NT2/D1 (cell line): ENCODE measurements at regions not wholly inside any gene's neighbourhood (a gene's known extent, or its start where the extent isn't known, plus 50 kb on each side); places are given as distances from the start of the nearest gene placed in this dataset.

ENCODE experiments used
- SUZ12 ChIP-seq: IDR thresholded peaks from 2 replicates; pipeline ENCODE4 v1.6.1; 2011; ENCODE audit not compliant: insufficient read length, insufficient read depth; ENCODE audit errors: extremely low read depth
- YY1 ChIP-seq: IDR thresholded peaks from 2 replicates; pipeline ENCODE4 v1.6.1; 2011; ENCODE audit not compliant: insufficient read length, insufficient read depth
- ZNF274 ChIP-seq: IDR thresholded peaks from 2 replicates; pipeline ENCODE4 v1.6.1; 2011; ENCODE audit warnings: mild to moderate bottlenecking, low read depth, low read length

DNA sequence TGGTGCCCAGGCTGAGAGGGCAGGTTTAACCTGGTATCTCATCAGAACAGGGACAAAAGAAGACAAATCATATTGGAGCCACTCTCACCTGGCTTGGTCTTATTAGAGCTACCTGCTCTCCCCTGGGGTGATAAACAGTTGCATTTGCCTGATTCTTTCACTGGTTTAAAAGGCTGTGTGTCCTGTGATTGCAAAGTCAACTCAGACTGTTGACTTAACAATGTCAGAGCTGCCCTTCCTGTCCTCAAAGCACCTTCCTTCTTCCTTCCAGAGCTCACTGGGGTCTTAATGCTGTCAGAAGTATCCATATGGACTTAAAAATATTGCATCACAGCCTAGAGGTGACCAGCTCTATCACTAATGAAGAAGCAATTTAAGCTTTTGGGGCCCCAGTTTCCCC is 50.5 kb upstream of the MINAR1 start:
- no peak for TF ChIP-seq YY1
- TF ChIP-seq SUZ12, result no peak
- TF ChIP-seq ZNF274, result no peak
